ENCODE measurements at regions not wholly inside any gene's neighbourhood (a gene's known extent, or its start where the extent isn't known, plus 50 kb on each side); places are given as distances from the start of the nearest gene placed in this dataset.
"Not testable (repeated sequence)": the region's sequence is repeated elsewhere in the genome, so short reads cannot be mapped to it uniquely, and the experiment has no call there.

GRCh38 chr5:99063737-99064136 lies 134.9 kb upstream of the CHD1 start:
- DNase-seq (ENCODE audit: low read depth, low spot score): no peak

GRCh38 chr5:99061711-99062110 lies 132.9 kb upstream of the CHD1 start:
- peak; percentile 64 for DNase-seq (ENCODE audit: low read depth, low spot score)

- no peak for DNase-seq (ENCODE audit: low read depth, low spot score)
Measured at GRCh38 chr5:99061299-99061698, 132.5 kb upstream of the CHD1 start.

GRCh38 chr5:99060306-99061261 lies 131.8 kb upstream of the CHD1 start:
- DNase-seq (ENCODE audit: low read depth, low spot score): peak; percentile 87

DNA sequence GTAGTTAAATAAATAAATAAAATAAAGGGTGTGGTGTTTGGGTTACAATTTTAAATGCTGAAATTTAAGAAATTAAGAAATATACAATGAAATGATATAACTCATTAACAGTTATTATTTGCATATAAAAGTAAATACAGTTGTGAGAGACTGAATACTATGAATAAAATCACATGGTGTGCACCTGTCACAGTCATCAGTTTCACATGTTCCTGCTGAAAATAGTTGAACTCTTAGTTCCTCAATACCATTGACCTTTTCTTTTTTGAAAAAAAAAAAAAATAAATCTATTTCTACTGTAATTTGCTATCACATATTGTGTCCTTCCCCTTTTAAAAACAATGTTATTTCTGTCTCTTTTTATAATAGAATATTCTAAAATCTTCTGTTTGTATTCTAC lies 130.9 kb upstream of the CHD1 start:
- no peak for DNase-seq (ENCODE audit: low read depth, low spot score)

GRCh38 chr5:99058466-99058865 lies 129.7 kb upstream of the CHD1 start:
- DNase-seq (ENCODE audit: low read depth, low spot score): no peak

- no peak for DNase-seq (ENCODE audit: low read depth, low spot score)
Measured at GRCh38 chr5:99054972-99055371, 126.2 kb upstream of the CHD1 start.

- no peak for DNase-seq (ENCODE audit: low read depth, low spot score)
Measured at GRCh38 chr5:99045871-99046270, 117.1 kb upstream of the CHD1 start.

GRCh38 chr5:99043257-99043656 lies 114.5 kb upstream of the CHD1 start:
- DNase-seq (ENCODE audit: low read depth, low spot score): not testable (repeated sequence)

DNA sequence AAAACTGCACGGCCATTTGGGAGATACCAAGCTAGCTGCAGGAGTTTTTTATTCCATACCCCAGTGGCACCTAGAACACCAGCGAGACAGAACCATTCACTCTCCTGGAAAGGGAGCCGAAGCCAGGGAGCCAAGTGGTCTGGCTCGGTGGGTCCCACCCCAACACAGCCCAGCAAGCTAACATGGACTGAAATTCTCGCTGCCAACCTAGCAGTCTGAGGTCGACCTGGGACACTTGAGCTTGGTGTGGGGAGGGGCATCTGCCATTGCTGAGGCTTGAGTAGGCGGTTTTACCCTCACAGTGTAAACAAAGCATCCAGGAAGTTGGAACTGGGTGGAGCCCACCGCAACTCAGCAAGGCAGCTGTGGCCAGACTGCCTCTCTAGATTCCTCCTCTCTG lies 108.9 kb upstream of the CHD1 start:
- DNase-seq (ENCODE audit: low read depth, low spot score): no peak

DNA sequence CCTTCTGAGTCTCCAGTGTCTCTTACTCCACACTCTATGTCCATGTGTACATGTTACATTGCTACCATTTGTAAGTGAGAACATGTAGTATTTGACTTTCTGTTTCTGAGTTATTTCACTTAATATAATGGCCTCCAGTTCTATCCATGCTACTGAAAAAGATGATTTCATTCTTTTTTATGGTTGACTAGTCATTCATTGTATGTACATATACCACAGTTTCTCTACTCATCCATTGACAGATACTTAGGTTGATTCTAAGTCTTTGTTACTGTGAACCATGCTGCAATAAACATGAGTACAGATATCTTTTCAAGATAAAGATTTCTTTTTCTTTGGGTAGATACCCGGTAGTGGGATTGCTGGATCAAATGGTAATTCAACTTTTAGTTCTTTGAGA lies 107.1 kb upstream of the CHD1 start:
- no peak for DNase-seq (ENCODE audit: low read depth, low spot score)

DNA sequence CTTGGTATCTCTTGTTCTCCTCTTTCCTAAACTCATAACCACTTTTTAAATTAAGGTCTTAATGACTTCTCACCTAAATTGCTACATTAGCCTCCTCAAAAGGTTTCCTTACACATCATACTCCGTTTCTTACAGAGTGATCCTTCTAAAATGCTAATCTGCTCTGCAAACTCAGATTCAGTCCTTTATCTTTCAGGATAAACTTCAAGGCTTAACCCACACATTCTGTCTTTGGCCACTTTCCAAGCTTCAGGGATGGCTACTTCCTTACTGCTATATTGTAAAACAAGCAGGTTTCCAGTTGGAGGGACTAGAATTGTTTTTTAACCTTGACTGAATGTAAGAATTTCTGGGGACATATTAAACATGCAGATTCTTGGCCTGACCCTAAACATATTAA lies 105.5 kb upstream of the CHD1 start:
- DNase-seq (ENCODE audit: low read depth, low spot score): peak; percentile 40

DNA sequence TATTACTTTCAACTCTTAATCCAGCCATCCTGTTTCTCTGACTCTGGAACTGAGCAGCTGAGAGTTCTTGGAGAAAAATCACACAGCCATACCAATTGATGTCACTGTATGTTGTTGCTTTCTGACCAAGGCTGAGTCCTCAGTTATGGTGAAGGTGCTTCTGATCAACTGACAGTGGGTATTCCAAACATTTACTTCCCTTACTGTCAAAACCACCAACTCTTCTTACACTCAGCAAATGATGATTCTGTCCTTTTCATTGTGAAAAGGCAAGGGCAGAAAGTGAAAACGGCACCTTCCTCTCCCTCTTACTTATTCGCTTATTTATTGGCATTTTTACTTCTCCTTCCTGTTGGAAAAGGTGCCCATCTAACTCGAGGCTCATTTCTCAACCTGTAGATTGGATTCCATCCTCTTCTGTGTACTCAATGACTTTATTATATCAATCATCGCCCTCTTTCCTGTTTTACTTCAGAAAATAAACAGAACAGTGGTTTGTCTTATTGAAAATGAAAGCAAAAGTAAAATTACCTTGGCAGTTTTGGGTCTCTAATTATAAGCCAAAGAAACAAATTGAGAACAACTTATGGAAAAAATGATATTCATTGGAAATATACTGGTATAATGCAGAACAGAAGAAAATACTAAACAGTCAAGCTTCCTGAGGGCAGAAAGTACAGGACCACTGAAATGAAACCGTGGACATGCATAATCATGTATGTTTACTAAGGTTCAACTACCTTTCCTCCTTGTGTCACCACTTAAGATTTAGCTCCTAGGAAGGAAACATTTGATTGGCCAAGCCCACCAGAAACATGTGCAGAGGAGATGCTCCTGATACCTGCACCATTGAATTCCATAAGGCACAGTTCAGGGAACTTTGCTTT lies 104.5 kb upstream of the CHD1 start:
- DNase-seq (ENCODE audit: low read depth, low spot score): peak; percentile 14

DNA sequence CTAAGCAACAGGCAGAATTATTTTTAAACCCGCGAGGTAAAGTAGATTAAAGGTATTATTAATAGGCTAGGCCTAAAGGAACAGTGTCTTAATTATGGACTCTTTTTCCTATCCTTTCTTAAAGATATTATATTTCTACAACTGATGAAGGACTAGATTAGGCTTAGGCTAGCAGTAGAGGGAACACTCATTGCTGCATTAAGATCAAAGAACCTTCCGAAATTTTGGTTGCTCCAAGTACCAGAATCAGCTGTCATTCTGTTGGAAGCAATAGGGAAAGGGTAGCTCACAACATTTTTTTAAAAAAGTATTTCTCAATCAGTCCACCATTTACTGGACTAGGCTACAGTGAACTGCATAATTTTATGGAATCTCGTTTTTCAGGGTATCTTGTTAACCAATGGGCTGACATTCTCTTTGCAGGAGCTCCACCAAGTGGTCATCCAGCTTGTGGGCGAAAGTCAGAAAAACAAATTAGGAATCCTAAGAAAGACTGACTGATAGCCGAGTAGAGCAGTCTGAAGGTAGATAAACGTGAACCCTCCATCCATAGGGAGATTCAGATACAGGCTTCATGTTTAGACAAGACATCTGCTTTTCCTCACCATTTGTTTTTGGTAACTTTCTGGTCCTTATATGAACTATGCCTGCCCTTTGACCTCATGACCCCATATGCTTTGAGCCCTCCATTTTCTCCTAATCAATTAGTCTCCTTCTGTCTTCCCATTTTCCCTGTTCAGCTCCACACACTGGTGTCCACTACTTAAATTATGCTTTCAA lies 103.6 kb upstream of the CHD1 start:
- DNase-seq (ENCODE audit: low read depth, low spot score): peak; percentile 83

GRCh38 chr5:99030906-99031440 lies 102.2 kb upstream of the CHD1 start:
- DNase-seq (ENCODE audit: low read depth, low spot score): no peak

GRCh38 chr5:99029172-99029571 lies 100.4 kb upstream of the CHD1 start:
- no peak for DNase-seq (ENCODE audit: low read depth, low spot score)

DNA sequence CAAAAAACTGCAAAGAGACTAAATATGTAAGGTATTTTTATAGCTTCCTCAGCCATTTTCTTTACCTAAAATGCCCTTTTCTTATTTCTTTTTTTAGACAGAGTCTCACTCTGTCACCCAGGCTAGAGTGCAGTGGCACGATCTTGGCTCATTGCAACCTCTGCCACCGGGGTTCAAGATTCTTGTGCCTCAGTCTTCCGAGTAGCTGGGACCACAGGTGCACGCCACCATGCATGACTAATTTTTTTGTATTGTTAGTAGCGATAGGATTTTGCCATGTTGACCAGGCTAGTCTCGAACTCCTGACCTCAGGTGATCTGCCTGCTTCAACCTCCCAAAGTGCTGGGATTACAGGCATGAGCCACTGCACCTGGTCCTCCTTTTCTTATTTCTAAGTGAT lies 99.4 kb upstream of the CHD1 start:
- DNase-seq (ENCODE audit: low read depth, low spot score): not testable (repeated sequence)

- DNase-seq (ENCODE audit: low read depth, low spot score): no peak
Measured at GRCh38 chr5:99025298-99026045, 96.7 kb upstream of the CHD1 start.

DNA sequence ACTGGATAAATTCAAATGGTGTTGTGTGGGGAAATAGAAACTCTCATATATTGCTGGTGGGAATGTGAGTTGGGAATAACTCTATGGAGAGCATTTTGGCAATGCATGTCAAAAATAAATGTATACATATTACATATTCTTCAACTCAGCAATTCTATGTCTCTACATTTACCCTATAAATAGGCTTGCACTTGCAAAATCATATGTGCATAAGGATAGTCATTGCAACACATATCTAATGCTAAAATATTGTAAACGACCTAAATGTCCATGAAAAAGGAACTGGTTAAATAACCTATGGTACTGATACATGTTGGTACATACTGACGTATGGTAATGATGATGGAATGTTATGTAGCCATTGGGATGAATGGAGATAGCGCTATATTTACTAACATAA lies 94.5 kb upstream of the CHD1 start:
- no peak for DNase-seq (ENCODE audit: low read depth, low spot score)

DNA sequence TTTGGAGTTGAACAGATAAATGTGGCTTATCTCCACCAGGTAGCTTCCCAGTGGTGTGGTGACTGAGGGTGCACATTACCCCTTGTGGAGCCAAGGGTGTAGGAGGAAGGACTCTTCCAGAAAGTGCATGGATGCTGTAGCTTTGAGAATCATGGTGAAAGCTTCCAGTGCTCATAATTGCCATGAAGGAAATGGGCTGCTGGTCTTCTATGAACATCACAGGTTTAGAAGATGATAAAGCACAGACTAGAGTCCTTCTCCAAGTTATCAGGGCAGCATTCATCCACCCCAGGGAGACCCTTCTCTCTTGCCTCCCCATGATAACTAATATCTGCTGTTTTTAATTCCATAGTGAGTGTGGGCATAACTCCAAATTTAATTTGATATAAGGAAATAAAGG lies 93.4 kb upstream of the CHD1 start:
- no peak for DNase-seq (ENCODE audit: low read depth, low spot score)

DNA sequence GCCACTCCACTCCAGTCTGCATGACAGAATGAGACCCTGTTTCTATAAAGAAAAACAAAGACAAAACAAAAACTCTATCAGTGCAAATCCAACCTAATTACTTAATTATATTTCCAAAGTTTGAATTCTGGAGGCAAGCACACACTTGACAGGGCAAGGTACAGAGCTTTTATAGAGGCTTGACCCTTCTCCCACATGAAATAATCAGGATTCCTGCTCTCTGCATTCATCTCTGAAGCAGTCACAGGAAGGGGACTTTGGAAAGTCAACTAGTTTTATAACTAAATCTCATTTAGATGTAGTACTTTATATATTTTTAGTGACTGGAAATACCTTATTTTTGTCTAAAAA lies 91.9 kb upstream of the CHD1 start:
- DNase-seq (ENCODE audit: low read depth, low spot score): peak; percentile 27
